GM23248 (cell line): ENCODE measurements at regions not wholly inside any gene's neighbourhood (a gene's known extent, or its start where the extent isn't known, plus 50 kb on each side); places are given as distances from the start of the nearest gene placed in this dataset.
"Not testable (repeated sequence)": the region's sequence is repeated elsewhere in the genome, so short reads cannot be mapped to it uniquely, and the experiment has no call there.

Experiments used
- EZH2 ChIP-seq: fragments of 200-600 bp; sonication (generic); IDR thresholded peaks from 2 replicates; pipeline ENCODE4 v1.6.1; 2018; ENCODE audit warnings: antibody characterized with exemption, mild to moderate bottlenecking; ENCODE audit not compliant: insufficient read depth, poor library complexity, severe bottlenecking
- EZH2phosphoT487 ChIP-seq: fragments of 200-600 bp; sonication (generic); IDR thresholded peaks from 2 replicates; pipeline ENCODE4 v1.6.1; 2018; ENCODE audit warnings: antibody characterized with exemption, moderate library complexity, mild to moderate bottlenecking, low read depth; ENCODE audit not compliant: insufficient read depth

DNA sequence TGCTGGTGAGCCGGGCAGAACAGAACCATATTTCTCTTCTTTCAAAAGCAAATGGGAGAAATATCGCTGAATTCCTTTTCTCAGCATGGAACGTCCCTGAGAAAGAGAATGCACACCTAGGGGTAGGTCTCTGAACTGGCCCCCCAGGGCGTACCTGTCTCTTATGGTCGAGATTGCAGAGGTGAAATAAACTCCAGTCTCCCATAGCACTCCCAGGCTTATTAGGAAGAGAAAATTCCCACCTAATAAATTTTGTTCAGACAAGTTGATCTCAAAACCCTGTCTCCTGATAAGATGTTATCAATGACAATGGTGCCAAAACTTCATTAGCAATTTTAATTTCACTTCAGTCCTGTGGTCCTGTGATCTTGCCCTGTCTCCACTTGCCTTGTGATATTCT is 106.6 kb upstream of the FAM90A26 start:
- not testable (repeated sequence) for TF ChIP-seq EZH2phosphoT487, EZH2
